GM12878 (cell line): ENCODE measurements at regions not wholly inside any gene's neighbourhood (a gene's known extent, or its start where the extent isn't known, plus 50 kb on each side); places are given as distances from the start of the nearest gene placed in this dataset.

Experiments
- ATAC-seq: fragments of 200-7000 bp; cut with Tn5 transposase; 3 replicates; pipeline ENCODE4 v1.9.1; 2020; ENCODE audit warnings: mild to moderate bottlenecking, moderate library complexity
- BruUV-seq: library from RNA; stranded (reverse); fragments of 400-500 nt; replicated peaks from 2 replicates; lab custom pipeline; 2021; lab: Mats Ljungman, UMichigan
- CTCF ChIA-PET: fragments of 300-600 bp; sonication (Branson Sonifier 250); formaldehyde crosslinking; extraction: SDS; loops from one replicate; lab custom pipeline; 2021; ENCODE audit warnings: inconsistent platforms; lab: Yijun Ruan, JAX
- POLR2A ChIA-PET: fragments of 350-600 bp; formaldehyde crosslinking; extraction: SDS; loops from one replicate; lab custom pipeline; 2021; ENCODE audit warnings: inconsistent platforms; lab: Charles Lee
- RAD21 ChIA-PET: fragments of 300-600 bp; sonication (Branson Sonifier 250); formaldehyde crosslinking; loops from one replicate; lab custom pipeline; 2023; ENCODE audit warnings: antibody characterized with exemption; ENCODE audit not compliant: unreplicated experiment; lab: Charles Lee
- SMC1A ChIA-PET: fragments of 300-600 bp; sonication (Branson Sonifier 250); formaldehyde crosslinking; loops from one replicate; lab custom pipeline; 2023; ENCODE audit not compliant: unreplicated experiment, uncharacterized antibody; lab: Charles Lee
- DNase-seq: peaks from one replicate; pipeline ENCODE4 v3.0.0-alpha.2; 2011; ENCODE audit warnings: low read depth, low spot score
- FAIRE-seq: peaks from 3 replicates; lab custom pipeline; 2011; peaks lifted over from hg19 to GRCh38; lab: Jason Lieb, UNC
- H2AFZ ChIP-seq: 2 replicates; pipeline ENCODE4 v1.6.0; 2011; ENCODE audit warnings: low read depth, low read length, control low read depth; ENCODE audit not compliant: control insufficient read depth
- H3K27ac ChIP-seq: 2 replicates; pipeline ENCODE4 v1.5.1; 2011; ENCODE audit warnings: control low read depth; ENCODE audit not compliant: control insufficient read depth, insufficient read depth
- H3K27me3 ChIP-seq, 2 experiments: replicated peaks in 1 of 2; 2 replicates each; pipeline versions ENCODE4 v1.6.0 to v1.6.1; 2011; ENCODE audit warnings: low read length in 1 of 2; ENCODE audit not compliant: control insufficient read depth in 2 of 2, insufficient read depth in 2 of 2
- H3K36me3 ChIP-seq, 2 experiments: 2 replicates each; pipeline ENCODE4 v1.5.1; 2011; ENCODE audit warnings: low read length in 1 of 2; ENCODE audit not compliant: control insufficient read depth in 2 of 2, insufficient read depth in 2 of 2
- H3K4me1 ChIP-seq: 2 replicates; pipeline ENCODE4 v1.6.1; 2011; ENCODE audit warnings: mild to moderate bottlenecking, low read length, moderate library complexity, mixed read lengths; ENCODE audit not compliant: control insufficient read depth, insufficient read depth
- H3K4me2 ChIP-seq: 2 replicates; pipeline ENCODE4 v1.6.0; 2011; ENCODE audit warnings: control low read depth; ENCODE audit not compliant: control insufficient read depth, insufficient read depth
- H3K4me3 ChIP-seq: fragments of 200-600 bp; sonication (generic); 2 replicates; pipeline ENCODE4 v1.5.1; 2016
- H3K79me2 ChIP-seq: 2 replicates; pipeline ENCODE4 v1.6.0; 2011; ENCODE audit warnings: low read length; ENCODE audit not compliant: control insufficient read depth, insufficient read depth
- H3K9ac ChIP-seq: 2 replicates; pipeline ENCODE4 v1.8.0; 2011; ENCODE audit warnings: low read length, control low read depth, mixed read lengths; ENCODE audit not compliant: control insufficient read depth, insufficient read depth
- H3K9me3 ChIP-seq: replicated peaks from 3 replicates; pipeline ENCODE4 v1.5.1; 2011; ENCODE audit warnings: mild to moderate bottlenecking, low read length; ENCODE audit not compliant: control insufficient read depth, insufficient read depth
- H4K20me1 ChIP-seq: 2 replicates; pipeline ENCODE4 v1.6.0; 2011; ENCODE audit not compliant: control insufficient read depth, insufficient read depth
- DPF2 ChIP-seq: fragments of 450-650 bp; IDR thresholded peaks from 2 replicates; pipeline ENCODE4 v1.6.1; 2017; ENCODE audit warnings: mild to moderate bottlenecking
- IKZF2 ChIP-seq, 2 experiments: fragments of 450-650 bp; IDR thresholded peaks; 2 replicates each; pipeline ENCODE4 v1.6.1; 2017; ENCODE audit warnings: mild to moderate bottlenecking in 2 of 2, moderate library complexity in 2 of 2
- IRF5 ChIP-seq: fragments of 450-650 bp; IDR thresholded peaks from 2 replicates; pipeline ENCODE4 v1.6.1; 2017; ENCODE audit warnings: borderline replicate concordance
- JUNB ChIP-seq: IDR thresholded peaks from 2 replicates; pipeline ENCODE4 v1.6.1; 2016; ENCODE audit warnings: antibody characterized with exemption, mild to moderate bottlenecking
- MTA2 ChIP-seq: fragments of 450-650 bp; IDR thresholded peaks from 2 replicates; pipeline ENCODE4 v1.6.1; 2016; ENCODE audit warnings: low read depth, mild to moderate bottlenecking, moderate library complexity
- RELB ChIP-seq: fragments of 450-650 bp; IDR thresholded peaks from 2 replicates; pipeline ENCODE4 v1.6.1; 2017; ENCODE audit warnings: low read depth, mild to moderate bottlenecking, moderate library complexity
- SP1 ChIP-seq: IDR thresholded peaks from one replicate; pipeline ENCODE4 v1.6.1; 2011; ENCODE audit warnings: low read depth, low read length
- SRF ChIP-seq, 2 experiments: IDR thresholded peaks; 2 replicates each; pipeline ENCODE4 v1.6.1; 2011; ENCODE audit warnings: low read depth in 2 of 2, low read length in 2 of 2, mild to moderate bottlenecking in 1 of 2, moderate library complexity in 1 of 2
- SUPT20H ChIP-seq: IDR thresholded peaks from 2 replicates; pipeline ENCODE4 v1.6.1; 2011; ENCODE audit warnings: low read depth, mild to moderate bottlenecking, low read length, moderate library complexity, borderline replicate concordance; ENCODE audit not compliant: control insufficient read depth
- WGBS: methylation state at CpG from one replicate; pipeline ENCODE4 v1.1.6; 2016; ENCODE audit warnings: low lambda C conversion rate; ENCODE audit not compliant: insufficient replicate concordance, insufficient coverage; ENCODE audit errors: missing lambda C conversion rate; 5-methylcytosine and 5-hydroxymethylcytosine counted together
- in situ Hi-C: fragments of 300-500 bp; cut with MboI; formaldehyde crosslinking; loops from 9 replicates; pipeline ENCODE4 v1.14.3; 2018; ENCODE audit warnings: mixed read lengths
- intact Hi-C: fragments of 100-400 bp; cut with micrococcal nuclease; formaldehyde crosslinking; loops from one replicate; pipeline ENCODE4 v1.14.2; 2022; ENCODE audit not compliant: unreplicated experiment
- TF ChIP-seq, protein P1 (sequence below): fragments of 450-650 bp; formaldehyde crosslinking; IDR thresholded peaks from 2 replicates; pipeline ENCODE4 v1.4.0; 2020; ENCODE audit warnings: mild to moderate bottlenecking, moderate library complexity
- TF ChIP-seq, protein P2 (sequence below): IDR thresholded peaks from 2 replicates; pipeline ENCODE4 v1.6.1; 2011; ENCODE audit warnings: low read depth, low read length, improper control_type of control experiment, borderline replicate concordance

DNA sequence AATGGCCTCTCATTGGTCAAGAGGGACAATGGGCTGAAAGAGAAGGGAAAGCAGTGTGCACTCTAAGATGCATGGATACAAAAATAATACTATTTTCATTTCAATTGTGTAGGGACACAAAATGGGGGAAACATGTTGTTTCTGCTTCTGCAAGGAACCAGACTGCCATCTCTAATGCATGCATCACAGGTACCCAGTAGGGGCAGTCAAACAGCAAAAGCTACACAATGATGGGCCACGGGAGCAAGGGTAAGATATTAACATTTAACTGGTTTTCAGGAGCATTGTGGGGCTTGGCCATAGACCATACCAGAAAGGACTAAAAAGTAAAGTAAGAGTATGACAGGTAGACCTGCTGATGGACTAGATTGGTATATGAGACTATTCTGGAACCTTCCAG lies 535.8 kb downstream of the SPATA31D1 start:
- no peak overlapping the region for H3K9ac ChIP-seq
- in situ Hi-C loops = no loop called here
- no peaks in the 10 kb centered on the region for H3K79me2 ChIP-seq
- POLR2A ChIA-PET = no interaction called here
- intact Hi-C loops = no loop called here
- ATAC-seq = no peak
- TF ChIP-seq RELB (no peak), JUNB (no peak), SUPT20H (no peak), SP1 (no peak), MTA2 (no peak), DPF2 (no peak)
- no peaks in the 10 kb centered on the region for H3K9me3 ChIP-seq
- no TSS peak for BruUV-seq
- CTCF ChIA-PET = no interaction called here
- WGBS = 4% methylated on average over 1 of the region's 1 CpG
- no peaks in the 10 kb centered on the region for H3K4me1 ChIP-seq
- no peak for DNase-seq
- H4K20me1 ChIP-seq = no peaks in the 10 kb centered on the region
- RAD21 ChIA-PET = no interaction called here
- no peaks in the 10 kb centered on the region for H3K27me3 ChIP-seq
- H2AFZ ChIP-seq = no peak overlapping the region
- no peaks in the 10 kb centered on the region for H3K36me3 ChIP-seq
- FAIRE-seq = no peak
- SMC1A ChIA-PET = no interaction called here
- no peak overlapping the region for H3K27ac ChIP-seq
- H3K4me2 ChIP-seq = no peak overlapping the region
- no peak overlapping the region for H3K4me3 ChIP-seq

DNA sequence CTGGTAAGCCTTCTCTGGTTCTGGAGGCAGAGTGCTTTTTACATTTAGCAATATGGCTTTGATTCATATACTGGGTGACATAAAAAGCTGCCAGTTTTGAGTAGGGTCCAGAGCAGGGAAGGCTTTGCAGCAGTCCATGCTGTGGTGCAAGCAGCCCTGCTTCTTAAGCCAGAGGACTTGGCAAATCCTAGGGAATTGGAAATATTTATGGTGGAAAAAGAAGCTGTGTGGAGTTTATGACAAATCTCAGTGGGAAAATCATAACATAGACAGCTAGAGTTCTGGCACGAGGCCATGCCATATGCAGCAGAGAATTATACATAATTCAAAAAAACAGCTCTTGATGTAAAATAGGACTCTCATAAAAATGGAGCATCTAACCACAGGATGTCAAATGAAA lies 536.4 kb downstream of the RASEF start:
- no peaks in the 10 kb centered on the region for H3K4me1 ChIP-seq
- H3K79me2 ChIP-seq = no peaks in the 10 kb centered on the region
- no peak overlapping the region for H3K27ac ChIP-seq
- in situ Hi-C loops = no loop called here
- H3K9me3 ChIP-seq = no peaks in the 10 kb centered on the region
- no peak overlapping the region for H3K9ac ChIP-seq
- no peak overlapping the region for H2AFZ ChIP-seq
- ChIA-PET SMC1A (no interaction called here), POLR2A (no interaction called here), CTCF (no interaction called here), RAD21 (no interaction called here)
- 0% methylated on average over 1 of the region's 1 CpG for WGBS
- H3K4me3 ChIP-seq = no peak overlapping the region
- H3K4me2 ChIP-seq = no peak overlapping the region
- intact Hi-C loops = no loop called here
- FAIRE-seq = no peak
- H3K27me3 ChIP-seq = no peaks in the 10 kb centered on the region
- BruUV-seq = no TSS peak
- no peaks in the 10 kb centered on the region for H4K20me1 ChIP-seq
- no peaks in the 10 kb centered on the region for H3K36me3 ChIP-seq
- DNase-seq = no peak
- ATAC-seq = no peak
- TF ChIP-seq, protein P1, sequence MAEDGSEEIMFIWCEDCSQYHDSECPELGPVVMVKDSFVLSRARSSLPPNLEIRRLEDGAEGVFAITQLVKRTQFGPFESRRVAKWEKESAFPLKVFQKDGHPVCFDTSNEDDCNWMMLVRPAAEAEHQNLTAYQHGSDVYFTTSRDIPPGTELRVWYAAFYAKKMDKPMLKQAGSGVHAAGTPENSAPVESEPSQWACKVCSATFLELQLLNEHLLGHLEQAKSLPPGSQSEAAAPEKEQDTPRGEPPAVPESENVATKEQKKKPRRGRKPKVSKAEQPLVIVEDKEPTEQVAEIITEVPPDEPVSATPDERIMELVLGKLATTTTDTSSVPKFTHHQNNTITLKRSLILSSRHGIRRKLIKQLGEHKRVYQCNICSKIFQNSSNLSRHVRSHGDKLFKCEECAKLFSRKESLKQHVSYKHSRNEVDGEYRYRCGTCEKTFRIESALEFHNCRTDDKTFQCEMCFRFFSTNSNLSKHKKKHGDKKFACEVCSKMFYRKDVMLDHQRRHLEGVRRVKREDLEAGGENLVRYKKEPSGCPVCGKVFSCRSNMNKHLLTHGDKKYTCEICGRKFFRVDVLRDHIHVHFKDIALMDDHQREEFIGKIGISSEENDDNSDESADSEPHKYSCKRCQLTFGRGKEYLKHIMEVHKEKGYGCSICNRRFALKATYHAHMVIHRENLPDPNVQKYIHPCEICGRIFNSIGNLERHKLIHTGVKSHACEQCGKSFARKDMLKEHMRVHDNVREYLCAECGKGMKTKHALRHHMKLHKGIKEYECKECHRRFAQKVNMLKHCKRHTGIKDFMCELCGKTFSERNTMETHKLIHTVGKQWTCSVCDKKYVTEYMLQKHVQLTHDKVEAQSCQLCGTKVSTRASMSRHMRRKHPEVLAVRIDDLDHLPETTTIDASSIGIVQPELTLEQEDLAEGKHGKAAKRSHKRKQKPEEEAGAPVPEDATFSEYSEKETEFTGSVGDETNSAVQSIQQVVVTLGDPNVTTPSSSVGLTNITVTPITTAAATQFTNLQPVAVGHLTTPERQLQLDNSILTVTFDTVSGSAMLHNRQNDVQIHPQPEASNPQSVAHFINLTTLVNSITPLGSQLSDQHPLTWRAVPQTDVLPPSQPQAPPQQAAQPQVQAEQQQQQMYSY = no peak
- TF ChIP-seq SRF (IDR thresholded peaks at IDR 0.05; ENCODE audit: low read depth in 2 of 2, low read length in 2 of 2) (no peak), IKZF2 (IDR thresholded peaks at IDR 0.05) (no peak), IRF5 (no peak)
- TF ChIP-seq, protein P2, sequence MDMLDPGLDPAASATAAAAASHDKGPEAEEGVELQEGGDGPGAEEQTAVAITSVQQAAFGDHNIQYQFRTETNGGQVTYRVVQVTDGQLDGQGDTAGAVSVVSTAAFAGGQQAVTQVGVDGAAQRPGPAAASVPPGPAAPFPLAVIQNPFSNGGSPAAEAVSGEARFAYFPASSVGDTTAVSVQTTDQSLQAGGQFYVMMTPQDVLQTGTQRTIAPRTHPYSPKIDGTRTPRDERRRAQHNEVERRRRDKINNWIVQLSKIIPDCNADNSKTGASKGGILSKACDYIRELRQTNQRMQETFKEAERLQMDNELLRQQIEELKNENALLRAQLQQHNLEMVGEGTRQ = no peak
